Kidney (tissue), 13 donors: ENCODE measurements at regions not wholly inside any gene's neighbourhood (a gene's known extent, or its start where the extent isn't known, plus 50 kb on each side); places are given as distances from the start of the nearest gene placed in this dataset.

ENCODE experiments used
- DNase-seq, 5 donors: peaks; one replicate each; pipeline ENCODE4 v3.0.0-alpha.2; 2013 to 2020
- FAIRE-seq: peaks from 2 replicates; lab custom pipeline; 2012; peaks lifted over from hg19 to GRCh38; lab: Jason Lieb, UNC
- H3K27ac ChIP-seq, 2 donors: one replicate each; pipeline ENCODE4 v1.7.0; 2013; ENCODE audit warnings: low read depth in 2 of 2, low read length in 2 of 2, inconsistent platforms in 1 of 2
- H3K27me3 ChIP-seq: one replicate; pipeline ENCODE4 v1.7.1; 2013; ENCODE audit warnings: low read length, inconsistent platforms; ENCODE audit not compliant: control insufficient read depth, insufficient read depth
- H3K36me3 ChIP-seq, 3 donors: one replicate each; pipeline versions ENCODE4 v1.7.0 to v1.7.1; 2013; ENCODE audit warnings: low read length in 3 of 3, control low read depth in 1 of 3, inconsistent platforms in 1 of 3; ENCODE audit not compliant: insufficient read depth in 3 of 3, control insufficient read depth in 2 of 3
- H3K4me1 ChIP-seq, 3 donors: one replicate each; pipeline versions ENCODE4 v1.7.0 to v1.7.1; 2013; ENCODE audit warnings: low read length in 3 of 3, inconsistent platforms in 1 of 3, low read depth in 1 of 3; ENCODE audit not compliant: control insufficient read depth in 2 of 3, insufficient read depth in 2 of 3
- H3K4me3 ChIP-seq, 3 donors: one replicate each; pipeline versions ENCODE4 v1.7.0 to v1.8.1; 2013; ENCODE audit warnings: low read length in 3 of 3, control low read depth in 1 of 3, inconsistent platforms in 1 of 3
- H3K9ac ChIP-seq, 3 donors: one replicate each; pipeline versions ENCODE4 v1.7.0 to v1.7.1; 2013; ENCODE audit warnings: low read length in 3 of 3, control low read depth in 1 of 3, inconsistent platforms in 1 of 3
- H3K9me3 ChIP-seq, 3 donors: one replicate each; pipeline versions ENCODE4 v1.7.0 to v1.7.1; 2013; ENCODE audit warnings: low read length in 3 of 3, control low read depth in 1 of 3, inconsistent platforms in 1 of 3; ENCODE audit not compliant: control insufficient read depth in 2 of 3, insufficient read depth in 1 of 3
- CTCF ChIP-seq: IDR thresholded peaks from 3 replicates; pipeline ENCODE4 v1.5.1; 2012; ENCODE audit warnings: mild to moderate bottlenecking, moderate library complexity, borderline replicate concordance; ENCODE audit not compliant: insufficient read depth; ENCODE audit errors: extremely low read depth
- intact Hi-C: fragments of 100-400 bp; cut with DNase I; formaldehyde crosslinking; loops from one replicate; pipeline ENCODE4 v1.11.1; 2022
- donor health status: control.
- donor health status: control.
- donor health status: control.
- donor health status: control.
- donor health status: control.
- donor health status: DM: yes; HTN: yes; CAD: no.
- donor health status: Normal renal cell carcinoma (clear cell type).

GRCh38 chr22:47965896-47966295, 1203.4 kb downstream of the TBC1D22A start:
- no peak for DNase-seq
- H3K9ac ChIP-seq, result no peak overlapping the region
- no peaks in the 10 kb centered on the region for H3K4me1 ChIP-seq
- no peak for FAIRE-seq
- no peak for TF ChIP-seq CTCF
- intact Hi-C loops, result no loop called here
- H3K36me3 ChIP-seq, result no peaks in the 10 kb centered on the region
- no peaks in the 10 kb centered on the region for H3K27me3 ChIP-seq
- no peak overlapping the region for H3K4me3 ChIP-seq
- no peaks in the 10 kb centered on the region for H3K9me3 ChIP-seq
- H3K27ac ChIP-seq, result no peak overlapping the region

- Histone ChIP-seq H3K36me3 (no peaks in the 10 kb centered on the region), H3K9me3 (no peaks in the 10 kb centered on the region), H3K4me1 (no peaks in the 10 kb centered on the region), H3K4me3 (no peak overlapping the region), H3K27ac (no peak overlapping the region), H3K27me3 (no peaks in the 10 kb centered on the region), H3K9ac (no peak overlapping the region)
- intact Hi-C loops, result no loop called here
- FAIRE-seq (no peak), DNase-seq (no peak)
- TF ChIP-seq CTCF, result no peak
Measured at GRCh38 chr22:47965066-47965465, 1202.6 kb downstream of the TBC1D22A start.

GRCh38 chr22:47963660-47964059, 1201.2 kb downstream of the TBC1D22A start:
- no peak overlapping the region for H3K4me3 ChIP-seq
- DNase-seq (no peak), FAIRE-seq (no peak)
- no peak overlapping the region for H3K27ac ChIP-seq
- intact Hi-C loops, result no loop called here
- no peaks in the 10 kb centered on the region for H3K36me3 ChIP-seq
- no peak for TF ChIP-seq CTCF
- no peak overlapping the region for H3K9ac ChIP-seq
- H3K4me1 ChIP-seq, result no peaks in the 10 kb centered on the region
- H3K27me3 ChIP-seq, result no peaks in the 10 kb centered on the region
- no peaks in the 10 kb centered on the region for H3K9me3 ChIP-seq

GRCh38 chr22:47957649-47958048, 1195.2 kb downstream of the TBC1D22A start:
- Histone ChIP-seq H3K9ac (no peak overlapping the region), H3K27me3 (no peaks in the 10 kb centered on the region), H3K36me3 (no peaks in the 10 kb centered on the region), H3K4me3 (no peak overlapping the region), H3K27ac (no peak overlapping the region), H3K4me1 (no peaks in the 10 kb centered on the region), H3K9me3 (peaks cover 0 to 2% (median 0%) of the 10 kb centered on the region in 3 donors)
- no peak for DNase-seq
- TF ChIP-seq CTCF, result no peak
- intact Hi-C loops, result no loop called here
- FAIRE-seq, result no peak
